SU-DHL-6 (cell line): ENCODE measurements at regions not wholly inside any gene's neighbourhood (a gene's known extent, or its start where the extent isn't known, plus 50 kb on each side); places are given as distances from the start of the nearest gene placed in this dataset.

ENCODE experiments used
- H2AFZ ChIP-seq: fragments of 200-600 bp; sonication (generic); 2 replicates; pipeline ENCODE4 v1.6.1; 2014; ENCODE audit warnings: low read depth, mild to moderate bottlenecking, moderate library complexity, mixed read lengths, antibody characterized with exemption, low read length; ENCODE audit not compliant: severe bottlenecking
- H3F3A ChIP-seq: fragments of 200-600 bp; shearing (Covaris generic); 2 replicates; pipeline ENCODE4 v1.6.0; 2016; ENCODE audit warnings: antibody characterized with exemption, mild to moderate bottlenecking; ENCODE audit not compliant: insufficient read depth
- H3K27ac ChIP-seq: fragments of 200-600 bp; sonication (generic); 2 replicates; pipeline ENCODE4 v1.5.1; 2016; ENCODE audit warnings: low read depth, mild to moderate bottlenecking, low read length, moderate library complexity, mixed read lengths
- H3K27me3 ChIP-seq: fragments of 200-600 bp; sonication (generic), shearing (Covaris generic); 2 replicates; pipeline ENCODE4 v1.6.0; 2014; ENCODE audit warnings: mild to moderate bottlenecking, low read length
- H3K36me3 ChIP-seq: fragments of 200-600 bp; sonication (generic); 2 replicates; pipeline ENCODE4 v1.6.1; 2014; ENCODE audit warnings: mild to moderate bottlenecking, low read length, mixed read lengths
- H3K4me2 ChIP-seq: fragments of 300-600, 200-600 bp; shearing (Covaris generic), sonication (generic); 2 replicates; pipeline ENCODE4 v1.6.0; 2014; ENCODE audit warnings: low read length, low read depth, mild to moderate bottlenecking; ENCODE audit not compliant: poor library complexity, severe bottlenecking
- H3K4me3 ChIP-seq: fragments of 200-600 bp; sonication (generic); 2 replicates; pipeline ENCODE4 v1.5.1; 2014; ENCODE audit warnings: antibody characterized with exemption, low read length, mild to moderate bottlenecking, mixed read lengths; ENCODE audit not compliant: insufficient read depth, poor library complexity, severe bottlenecking
- H3K79me2 ChIP-seq: fragments of 200-600 bp; sonication (generic); 2 replicates; pipeline ENCODE4 v1.6.1; 2014; ENCODE audit warnings: mild to moderate bottlenecking, low read length, moderate library complexity; ENCODE audit not compliant: insufficient read depth
- H3K9ac ChIP-seq: fragments of 200-600 bp; sonication (generic); 2 replicates; pipeline ENCODE4 v1.7.0; 2014; ENCODE audit warnings: mild to moderate bottlenecking, low read length
- H3K9me2 ChIP-seq: fragments of 200-600 bp; sonication (generic); replicated peaks from 2 replicates; pipeline ENCODE4 v1.6.1; 2014; ENCODE audit warnings: low read length; ENCODE audit not compliant: insufficient read depth
- H3K9me3 ChIP-seq: fragments of 200-600 bp; sonication (generic); 2 replicates; pipeline ENCODE4 v1.6.1; 2014; ENCODE audit warnings: low read length, mixed read lengths; ENCODE audit not compliant: insufficient read depth
- H4K20me1 ChIP-seq: fragments of 200-600 bp; sonication (generic); 2 replicates; pipeline ENCODE4 v1.6.1; 2014; ENCODE audit warnings: low read depth, mild to moderate bottlenecking, antibody characterized with exemption, low read length, moderate library complexity, mixed read lengths
- CTCF ChIP-seq: fragments of 200-600 bp; sonication (generic); IDR thresholded peaks from one replicate; pipeline ENCODE4 v1.5.1; 2017; ENCODE audit warnings: antibody characterized with exemption, mild to moderate bottlenecking, low read length, moderate library complexity; ENCODE audit not compliant: insufficient read depth, poor library complexity, severe bottlenecking
- EZH2phosphoT487 ChIP-seq: fragments of 200-600 bp; sonication (generic), shearing (Covaris generic); conservative IDR thresholded peaks from 2 replicates; pipeline ENCODE4 v1.6.1; 2018; ENCODE audit warnings: mild to moderate bottlenecking, antibody characterized with exemption, low read length, moderate library complexity, mixed read lengths

GRCh38 chr11:128246810-128247594 is 340.4 kb downstream of the ETS1 start:
- Histone ChIP-seq H3K36me3 (no peaks in the 10 kb centered on the region), H3K79me2 (no peaks in the 10 kb centered on the region), H3K9ac (no peak overlapping the region), H2AFZ (no peak overlapping the region), H3K9me2 (no peaks in the 10 kb centered on the region), H3K4me3 (no peak overlapping the region), H3F3A (no peaks in the 10 kb centered on the region), H3K27me3 (no peaks in the 10 kb centered on the region), H3K4me2 (no peak overlapping the region), H3K9me3 (no peaks in the 10 kb centered on the region), H4K20me1 (no peaks in the 10 kb centered on the region), H3K27ac (no peak overlapping the region)
- TF ChIP-seq EZH2phosphoT487 (no peak), CTCF (no peak)

DNA sequence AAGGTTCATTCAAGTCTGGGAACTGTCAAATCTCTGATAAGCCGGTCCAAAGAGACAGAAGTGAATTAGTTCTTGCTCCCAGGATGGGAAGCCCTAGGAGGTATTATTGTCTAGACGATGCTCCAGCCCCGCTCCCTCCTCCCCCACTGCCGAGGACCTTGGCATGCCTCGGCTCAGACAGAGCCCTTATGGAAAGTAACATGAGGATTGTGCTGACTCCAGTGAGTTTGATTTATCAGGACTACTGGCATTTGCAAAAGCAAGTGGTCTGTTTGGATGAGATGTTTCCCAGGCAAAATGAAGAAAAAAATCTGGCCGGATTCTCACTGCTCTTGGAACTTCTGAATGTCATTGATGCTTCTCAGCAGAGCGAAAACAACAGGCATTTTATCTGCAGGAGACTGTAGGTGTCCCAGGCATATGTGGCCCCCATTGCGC is 341.0 kb downstream of the ETS1 start:
- TF ChIP-seq CTCF (no peak), EZH2phosphoT487 (no peak)
- Histone ChIP-seq H3K9me3 (no peaks in the 10 kb centered on the region), H4K20me1 (no peaks in the 10 kb centered on the region), H3F3A (no peaks in the 10 kb centered on the region), H3K27ac (no peak overlapping the region), H3K9me2 (no peaks in the 10 kb centered on the region), H3K27me3 (no peaks in the 10 kb centered on the region), H3K36me3 (no peaks in the 10 kb centered on the region), H3K4me2 (no peak overlapping the region), H3K9ac (no peak overlapping the region), H2AFZ (no peak overlapping the region), H3K4me3 (no peak overlapping the region), H3K79me2 (no peaks in the 10 kb centered on the region)

DNA sequence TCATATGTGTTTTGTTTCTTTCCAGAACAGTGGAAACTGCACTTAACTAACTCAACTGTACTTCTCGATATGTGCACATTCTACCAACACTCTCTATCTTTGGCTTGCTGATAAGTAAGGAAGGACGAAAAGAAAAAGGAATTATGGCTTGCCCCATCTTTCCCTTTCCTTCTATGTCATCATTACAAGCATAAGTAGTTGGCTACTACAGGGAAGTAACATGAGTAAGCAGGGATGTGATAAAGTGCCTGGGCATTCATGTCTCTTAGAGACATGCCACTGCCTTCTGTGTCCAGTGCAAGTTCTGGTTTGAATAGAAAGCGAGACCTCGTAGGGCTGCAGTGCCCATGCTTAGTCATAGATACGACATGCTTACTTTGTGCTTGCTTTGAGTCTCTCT is 342.5 kb downstream of the ETS1 start:
- no peaks in the 10 kb centered on the region for H3K36me3 ChIP-seq

More for the DNA sequence above, 342.5 kb downstream of the ETS1 start:
- Histone ChIP-seq H3F3A (no peaks in the 10 kb centered on the region), H4K20me1 (no peaks in the 10 kb centered on the region), H3K27me3 (no peaks in the 10 kb centered on the region), H3K27ac (no peak overlapping the region), H3K9me3 (no peaks in the 10 kb centered on the region), H3K79me2 (no peaks in the 10 kb centered on the region), H3K9me2 (no peaks in the 10 kb centered on the region), H3K9ac (no peak overlapping the region), H3K4me2 (no peak overlapping the region), H2AFZ (no peak overlapping the region), H3K4me3 (no peak overlapping the region)
- TF ChIP-seq CTCF: no peak
- no peak for TF ChIP-seq EZH2phosphoT487
